Calu3 (cell line): ENCODE measurements at regions not wholly inside any gene's neighbourhood (a gene's known extent, or its start where the extent isn't known, plus 50 kb on each side); places are given as distances from the start of the nearest gene placed in this dataset.

Source experiments
- BruUV-seq: library from RNA; stranded (reverse); fragments of 400-500 nt; replicated peaks from 2 replicates; lab custom pipeline; 2021; lab: Mats Ljungman, UMichigan
- CTCF ChIA-PET: fragments of 300-600 bp; sonication (Branson Sonifier 250); formaldehyde crosslinking; loops from one replicate; lab custom pipeline; 2022; ENCODE audit warnings: antibody characterized with exemption; lab: Charles Lee
- DNase-seq: peaks from one replicate; pipeline ENCODE4 v3.0.0; 2022
- H3K27ac Mint-ChIP-seq: one replicate; pipeline ENCODE4 v1.8.0; 2022; ENCODE audit warnings: mixed read lengths; ENCODE audit not compliant: unreplicated experiment
- H3K27me3 Mint-ChIP-seq: one replicate; pipeline ENCODE4 v1.8.0; 2022; ENCODE audit warnings: mixed read lengths; ENCODE audit not compliant: unreplicated experiment
- H3K36me3 Mint-ChIP-seq: one replicate; pipeline ENCODE4 v1.8.0; 2022; ENCODE audit warnings: mild to moderate bottlenecking, moderate library complexity, mixed read lengths; ENCODE audit not compliant: insufficient read depth, unreplicated experiment
- H3K4me1 Mint-ChIP-seq: one replicate; pipeline ENCODE4 v1.8.0; 2022; ENCODE audit warnings: mild to moderate bottlenecking, low read depth, mixed read lengths; ENCODE audit not compliant: unreplicated experiment
- H3K4me3 Mint-ChIP-seq: one replicate; pipeline ENCODE4 v1.8.0; 2022; ENCODE audit warnings: mild to moderate bottlenecking, low read depth, moderate library complexity, mixed read lengths; ENCODE audit not compliant: unreplicated experiment
- H3K9me3 Mint-ChIP-seq: one replicate; pipeline ENCODE4 v1.8.0; 2022; ENCODE audit warnings: low read depth, mixed read lengths; ENCODE audit not compliant: unreplicated experiment
- CTCF ChIP-seq: fragments of 200-600 bp; IDR thresholded peaks from one replicate; pipeline ENCODE4 v1.8.0; 2022; ENCODE audit warnings: antibody characterized with exemption; ENCODE audit not compliant: unreplicated experiment
- intact Hi-C: fragments of 100-400 bp; cut with micrococcal nuclease; formaldehyde crosslinking; loops from one replicate; pipeline ENCODE4 v1.10.0; 2022; ENCODE audit not compliant: unreplicated experiment

- intact Hi-C loops, result no loop called here
- H3K4me1 Mint-ChIP-seq, result no peaks in the 10 kb centered on the region
- H3K9me3 Mint-ChIP-seq, result peaks cover 3% of the 10 kb centered on the region
Measured at GRCh38 chr13:107130566-107130965, 562.6 kb upstream of the ARGLU1 start.

GRCh38 chr13:107124730-107125129 lies 556.8 kb upstream of the ARGLU1 start:
- Mint-ChIP-seq H3K27ac (no peak overlapping the region), H3K27me3 (peaks cover 9% of the 10 kb centered on the region), H3K9me3 (peaks cover 3% of the 10 kb centered on the region), H3K36me3 (no peaks in the 10 kb centered on the region), H3K4me3 (no peak overlapping the region), H3K4me1 (no peaks in the 10 kb centered on the region)
- no TSS peak for BruUV-seq
- TF ChIP-seq CTCF, result no peak
- CTCF ChIA-PET, result no interaction called here
- no peak for DNase-seq
- intact Hi-C loops, result loop anchor here (5.0 to 10.0 kb wide), 2 partner anchors 207 to 580 kb away; no protein-coding TSS in a partner anchor

More at GRCh38 chr13:107130566-107130965, 562.6 kb upstream of the ARGLU1 start:
- no peak overlapping the region for H3K4me3 Mint-ChIP-seq
- CTCF ChIA-PET, result no interaction called here
- H3K36me3 Mint-ChIP-seq, result no peaks in the 10 kb centered on the region
- no TSS peak for BruUV-seq
- peaks cover 9% of the 10 kb centered on the region for H3K27me3 Mint-ChIP-seq
- H3K27ac Mint-ChIP-seq, result no peak overlapping the region
- TF ChIP-seq CTCF, result no peak
- DNase-seq, result no peak

GRCh38 chr13:107124129-107124718 lies 556.3 kb upstream of the ARGLU1 start:
- Mint-ChIP-seq H3K9me3 (peaks cover 3% of the 10 kb centered on the region), H3K4me1 (no peaks in the 10 kb centered on the region), H3K27me3 (peaks cover 9% of the 10 kb centered on the region), H3K36me3 (no peaks in the 10 kb centered on the region), H3K4me3 (no peak overlapping the region), H3K27ac (no peak overlapping the region)
- BruUV-seq, result no TSS peak
- DNase-seq, result no peak
- CTCF ChIA-PET, result no interaction called here
- intact Hi-C loops, result loop anchor here (5.0 to 10.0 kb wide), 2 partner anchors 207 to 579 kb away; no protein-coding TSS in a partner anchor
- no peak for TF ChIP-seq CTCF

GRCh38 chr13:107121793-107122192 lies 553.9 kb upstream of the ARGLU1 start:
- no peak overlapping the region for H3K27ac Mint-ChIP-seq
- H3K27me3 Mint-ChIP-seq, result no peaks in the 10 kb centered on the region
- no peaks in the 10 kb centered on the region for H3K36me3 Mint-ChIP-seq
- intact Hi-C loops, result loop anchor here (5.0 to 10.0 kb wide), 2 partner anchors 204 to 577 kb away; no protein-coding TSS in a partner anchor
- H3K4me3 Mint-ChIP-seq, result no peak overlapping the region
- H3K9me3 Mint-ChIP-seq, result no peaks in the 10 kb centered on the region
- no peak for DNase-seq
- TF ChIP-seq CTCF, result no peak
- no TSS peak for BruUV-seq
- CTCF ChIA-PET, result no interaction called here
- H3K4me1 Mint-ChIP-seq, result no peaks in the 10 kb centered on the region
